Suprapubic skin (tissue), 3 donors: ENCODE measurements at regions not wholly inside any gene's neighbourhood (a gene's known extent, or its start where the extent isn't known, plus 50 kb on each side); places are given as distances from the start of the nearest gene placed in this dataset.

Source experiments
- POLR2A ChIP-seq, 2 donors: fragments of 450-650 bp; IDR thresholded peaks; one replicate each; pipeline ENCODE4 v1.6.1; 2017; ENCODE audit warnings: antibody characterized with exemption in 2 of 2, mild to moderate bottlenecking in 2 of 2, moderate library complexity in 2 of 2
- TF ChIP-seq, protein P1 (sequence below), 2 donors: fragments of 200-600 bp in 1 of 2; fragments of 450-650 bp in 1 of 2; sonication (generic) in 1 of 2; IDR thresholded peaks; one replicate each; pipeline ENCODE4 v1.5.1; 2016 to 2019; ENCODE audit warnings: antibody characterized with exemption in 2 of 2, mild to moderate bottlenecking in 1 of 2, moderate library complexity in 1 of 2

DNA sequence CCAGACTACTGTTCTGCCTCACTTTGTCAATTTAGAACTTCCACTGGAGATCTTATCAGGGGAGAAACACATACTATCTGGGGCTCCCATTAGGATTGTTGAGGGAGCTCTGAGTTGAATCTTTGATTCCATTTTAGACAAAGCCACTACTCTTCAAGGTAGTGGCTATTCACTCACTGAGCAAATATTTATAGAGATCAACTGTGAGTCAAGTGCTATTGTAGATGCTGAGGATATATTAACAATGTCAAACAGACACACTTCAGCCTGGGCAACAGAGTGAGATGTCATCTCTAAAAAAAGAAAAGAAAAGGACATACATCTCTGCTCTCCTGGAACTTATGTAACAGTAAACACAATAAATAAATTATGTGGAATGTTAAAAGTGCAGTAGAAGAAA is 315.3 kb downstream of the PTEN start:
- no peak for TF ChIP-seq POLR2A (IDR thresholded peaks at IDR 0.05)
- TF ChIP-seq, protein P1, sequence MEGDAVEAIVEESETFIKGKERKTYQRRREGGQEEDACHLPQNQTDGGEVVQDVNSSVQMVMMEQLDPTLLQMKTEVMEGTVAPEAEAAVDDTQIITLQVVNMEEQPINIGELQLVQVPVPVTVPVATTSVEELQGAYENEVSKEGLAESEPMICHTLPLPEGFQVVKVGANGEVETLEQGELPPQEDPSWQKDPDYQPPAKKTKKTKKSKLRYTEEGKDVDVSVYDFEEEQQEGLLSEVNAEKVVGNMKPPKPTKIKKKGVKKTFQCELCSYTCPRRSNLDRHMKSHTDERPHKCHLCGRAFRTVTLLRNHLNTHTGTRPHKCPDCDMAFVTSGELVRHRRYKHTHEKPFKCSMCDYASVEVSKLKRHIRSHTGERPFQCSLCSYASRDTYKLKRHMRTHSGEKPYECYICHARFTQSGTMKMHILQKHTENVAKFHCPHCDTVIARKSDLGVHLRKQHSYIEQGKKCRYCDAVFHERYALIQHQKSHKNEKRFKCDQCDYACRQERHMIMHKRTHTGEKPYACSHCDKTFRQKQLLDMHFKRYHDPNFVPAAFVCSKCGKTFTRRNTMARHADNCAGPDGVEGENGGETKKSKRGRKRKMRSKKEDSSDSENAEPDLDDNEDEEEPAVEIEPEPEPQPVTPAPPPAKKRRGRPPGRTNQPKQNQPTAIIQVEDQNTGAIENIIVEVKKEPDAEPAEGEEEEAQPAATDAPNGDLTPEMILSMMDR (IDR thresholded peaks at IDR 0.05): no peak
